Endodermal cell (in vitro differentiated cells): ENCODE measurements at regions not wholly inside any gene's neighbourhood (a gene's known extent, or its start where the extent isn't known, plus 50 kb on each side); places are given as distances from the start of the nearest gene placed in this dataset.
"Not testable (repeated sequence)": the region's sequence is repeated elsewhere in the genome, so short reads cannot be mapped to it uniquely, and the experiment has no call there.

Experiments
- DNase-seq: peaks from one replicate; pipeline ENCODE4 v3.0.0-alpha.2; 2017
- H3K27ac ChIP-seq: 2 replicates; pipeline ENCODE4 v1.5.1; 2013; ENCODE audit warnings: mild to moderate bottlenecking, low read depth, low read length, moderate library complexity
- H3K27me3 ChIP-seq: 2 replicates; pipeline ENCODE4 v1.6.1; 2013; ENCODE audit warnings: mild to moderate bottlenecking, low read length, moderate library complexity; ENCODE audit not compliant: insufficient read depth, control insufficient read depth, poor library complexity, severe bottlenecking
- H3K36me3 ChIP-seq: 2 replicates; pipeline ENCODE4 v1.7.0; 2013; ENCODE audit warnings: mild to moderate bottlenecking, low read length, moderate library complexity; ENCODE audit not compliant: control insufficient read depth, insufficient read depth
- H3K4me1 ChIP-seq: one replicate; pipeline ENCODE4 v1.7.0; 2013; ENCODE audit warnings: low read length; ENCODE audit not compliant: control insufficient read depth, insufficient read depth
- H3K4me3 ChIP-seq: 2 replicates; pipeline ENCODE4 v1.5.1; 2013; ENCODE audit warnings: mild to moderate bottlenecking, low read length, moderate library complexity
- H3K9ac ChIP-seq: 2 replicates; pipeline ENCODE4 v1.6.1; 2013; ENCODE audit warnings: mild to moderate bottlenecking, low read length, moderate library complexity; ENCODE audit not compliant: poor library complexity, severe bottlenecking; ENCODE audit errors: extremely low read depth
- H3K9me3 ChIP-seq: 2 replicates; pipeline ENCODE4 v1.6.1; 2013; ENCODE audit warnings: mild to moderate bottlenecking, low read length, moderate library complexity; ENCODE audit not compliant: control insufficient read depth
- H3K27ac Mint-ChIP-seq: 2 replicates; pipeline ENCODE4 v1.8.0; 2020; ENCODE audit warnings: mixed read lengths
- H3K27me3 Mint-ChIP-seq: 2 replicates; pipeline ENCODE4 v1.8.0; 2021; ENCODE audit warnings: mild to moderate bottlenecking, mixed read lengths; ENCODE audit not compliant: insufficient read depth
- H3K36me3 Mint-ChIP-seq: 2 replicates; pipeline ENCODE4 v1.8.0; 2020; ENCODE audit warnings: low read depth, mixed read lengths
- H3K4me1 Mint-ChIP-seq: 2 replicates; pipeline ENCODE4 v1.8.0; 2020; ENCODE audit warnings: mixed read lengths
- H3K4me3 Mint-ChIP-seq: 2 replicates; pipeline ENCODE4 v1.8.0; 2020; ENCODE audit warnings: mild to moderate bottlenecking, moderate library complexity, mixed read lengths
- H3K9me3 Mint-ChIP-seq: 2 replicates; pipeline ENCODE4 v1.8.0; 2020; ENCODE audit warnings: mild to moderate bottlenecking, mixed read lengths
- WGBS, 2 experiments: methylation state at CpG; one replicate each; pipeline versions ENCODE4 v1.1.5 to v1.1.7; 2013; ENCODE audit warnings: missing lambda C conversion rate in 2 of 2, mixed read lengths in 1 of 2; ENCODE audit not compliant: insufficient coverage in 1 of 2, insufficient read length in 1 of 2; 5-methylcytosine and 5-hydroxymethylcytosine counted together
- TF ChIP-seq, protein P1 (sequence below): fragments of 200-600 bp; sonication (generic); conservative IDR thresholded peaks from 2 replicates; pipeline ENCODE4 v1.5.0; 2021; ENCODE audit warnings: antibody characterized with exemption, mild to moderate bottlenecking

DNA sequence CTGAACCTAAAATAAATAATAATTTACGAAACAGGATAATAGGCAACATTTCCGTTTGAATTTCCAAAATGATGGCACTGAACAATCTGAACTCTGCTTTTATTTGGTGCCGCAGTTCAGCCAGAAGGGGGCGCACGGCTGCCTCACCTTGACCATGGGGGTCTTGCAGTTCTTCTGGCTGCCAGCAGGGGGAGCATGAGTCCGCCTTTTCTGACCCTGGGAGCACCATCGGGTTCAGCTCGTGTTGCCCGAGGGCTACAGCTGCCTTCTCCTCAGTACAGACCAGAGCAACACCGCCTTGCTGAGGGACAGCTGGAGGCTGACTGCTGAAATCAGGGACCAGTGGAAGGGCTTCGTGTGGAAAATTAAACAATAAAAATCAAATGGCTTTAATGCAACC lies 420.3 kb downstream of the CDY2B start:
- not testable (repeated sequence) for H3K27ac Mint-ChIP-seq, H3K27me3 Mint-ChIP-seq, DNase-seq, H3K4me3 ChIP-seq, H3K4me3 Mint-ChIP-seq, H3K9me3 Mint-ChIP-seq, H3K27me3 ChIP-seq, H3K36me3 ChIP-seq, H3K27ac ChIP-seq, H3K4me1 ChIP-seq, H3K9ac ChIP-seq, H3K36me3 Mint-ChIP-seq, H3K9me3 ChIP-seq, H3K4me1 Mint-ChIP-seq
- WGBS, 2 experiments = no CpG with 5 or more reads among the region's 11 CpGs

DNA sequence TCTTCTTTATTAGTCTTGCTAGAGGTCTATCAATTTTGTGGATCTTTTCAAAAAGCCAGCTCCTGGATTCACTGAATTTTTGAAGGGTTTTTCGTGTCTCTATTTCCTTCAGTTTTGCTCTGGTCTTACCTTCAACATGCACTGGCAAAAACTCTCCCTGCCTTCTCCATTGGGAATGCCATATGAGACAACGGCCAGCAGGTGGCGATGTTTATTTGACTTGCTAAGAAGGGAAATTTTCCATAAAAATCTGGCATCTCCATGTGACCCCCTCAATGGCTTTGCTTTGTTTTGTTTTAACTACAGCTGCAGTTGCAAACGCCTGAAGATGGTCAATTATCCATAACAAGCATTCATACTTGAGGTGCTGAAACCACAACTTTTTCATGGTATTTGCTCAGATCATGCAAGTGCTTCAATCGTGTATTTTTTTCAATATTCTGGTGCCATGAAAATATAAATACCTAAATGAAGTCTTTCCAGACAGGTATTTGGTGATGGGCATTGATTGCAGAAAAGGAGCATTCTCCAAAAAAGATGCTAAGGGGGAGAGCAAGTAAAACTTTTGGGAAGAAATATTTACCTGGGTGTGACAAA lies 449.4 kb downstream of the CDY2B start:
- no peaks in the 10 kb centered on the region for H3K36me3 Mint-ChIP-seq
- no peak overlapping the region for H3K4me3 Mint-ChIP-seq
- no peaks in the 10 kb centered on the region for H3K36me3 ChIP-seq
- TF ChIP-seq, protein P1, sequence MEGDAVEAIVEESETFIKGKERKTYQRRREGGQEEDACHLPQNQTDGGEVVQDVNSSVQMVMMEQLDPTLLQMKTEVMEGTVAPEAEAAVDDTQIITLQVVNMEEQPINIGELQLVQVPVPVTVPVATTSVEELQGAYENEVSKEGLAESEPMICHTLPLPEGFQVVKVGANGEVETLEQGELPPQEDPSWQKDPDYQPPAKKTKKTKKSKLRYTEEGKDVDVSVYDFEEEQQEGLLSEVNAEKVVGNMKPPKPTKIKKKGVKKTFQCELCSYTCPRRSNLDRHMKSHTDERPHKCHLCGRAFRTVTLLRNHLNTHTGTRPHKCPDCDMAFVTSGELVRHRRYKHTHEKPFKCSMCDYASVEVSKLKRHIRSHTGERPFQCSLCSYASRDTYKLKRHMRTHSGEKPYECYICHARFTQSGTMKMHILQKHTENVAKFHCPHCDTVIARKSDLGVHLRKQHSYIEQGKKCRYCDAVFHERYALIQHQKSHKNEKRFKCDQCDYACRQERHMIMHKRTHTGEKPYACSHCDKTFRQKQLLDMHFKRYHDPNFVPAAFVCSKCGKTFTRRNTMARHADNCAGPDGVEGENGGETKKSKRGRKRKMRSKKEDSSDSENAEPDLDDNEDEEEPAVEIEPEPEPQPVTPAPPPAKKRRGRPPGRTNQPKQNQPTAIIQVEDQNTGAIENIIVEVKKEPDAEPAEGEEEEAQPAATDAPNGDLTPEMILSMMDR = no peak
- no peak overlapping the region for H3K4me3 ChIP-seq
- no peaks in the 10 kb centered on the region for H3K4me1 ChIP-seq
- peaks cover 4% of the 10 kb centered on the region for H3K9me3 ChIP-seq
- no peak overlapping the region for H3K9ac ChIP-seq
- no peaks in the 10 kb centered on the region for H3K4me1 Mint-ChIP-seq
- WGBS, 2 experiments = 28% methylated on average over 5 of the region's 5 CpGs; no CpG with 5 or more reads in 1 of the 2 experiments
- H3K27ac ChIP-seq = no peak overlapping the region
- H3K9me3 Mint-ChIP-seq = no peaks in the 10 kb centered on the region
- H3K27me3 ChIP-seq = no peaks in the 10 kb centered on the region
- no peak overlapping the region for H3K27ac Mint-ChIP-seq
- DNase-seq = no peak
- no peaks in the 10 kb centered on the region for H3K27me3 Mint-ChIP-seq

DNA sequence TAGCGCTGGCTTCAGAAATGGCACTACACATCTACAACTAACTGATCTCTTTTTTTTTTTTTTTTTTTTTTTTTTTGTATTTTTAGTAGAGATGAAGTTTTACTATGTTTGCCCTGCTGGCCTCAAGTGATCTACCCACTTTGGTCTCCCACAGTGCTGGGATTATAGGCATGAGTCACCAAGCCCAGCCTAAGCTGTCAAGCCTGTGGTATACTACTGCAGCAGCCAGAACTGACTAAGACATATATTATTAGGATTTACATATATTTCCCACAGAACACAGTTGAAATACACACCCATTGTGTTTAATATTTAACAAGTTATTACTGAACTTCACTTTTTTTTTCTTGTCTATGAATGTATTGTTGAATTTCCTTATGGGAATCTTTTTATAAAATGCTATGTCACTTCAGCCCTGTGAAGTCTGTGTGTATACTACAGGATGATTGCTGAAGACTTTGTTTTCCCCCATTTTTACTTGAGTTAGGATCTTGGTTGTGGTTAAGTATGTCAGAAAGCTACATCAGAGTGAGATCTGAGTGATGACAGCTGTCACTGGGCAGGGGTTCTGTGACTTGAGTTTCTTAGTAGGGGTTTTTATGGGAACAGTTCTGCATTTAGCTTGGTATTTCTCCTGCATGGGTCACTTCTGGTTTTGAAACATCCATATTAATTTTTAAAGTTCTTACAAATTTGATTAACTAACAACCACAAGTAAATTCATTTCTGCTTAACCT lies 481.5 kb downstream of the CDY2B start:
- WGBS, 2 experiments = no CpG with 5 or more reads among the region's 1 CpG
- no peaks in the 10 kb centered on the region for H3K4me1 ChIP-seq

More for the DNA sequence above, 481.5 kb downstream of the CDY2B start:
- TF ChIP-seq, protein P1 = no peak
- H3K4me3 ChIP-seq = no peak overlapping the region
- no peak overlapping the region for H3K27ac ChIP-seq
- H3K9me3 ChIP-seq = no peaks in the 10 kb centered on the region
- no peak overlapping the region for H3K9ac ChIP-seq
- H3K9me3 Mint-ChIP-seq = no peaks in the 10 kb centered on the region
- H3K27ac Mint-ChIP-seq = no peak overlapping the region
- no peaks in the 10 kb centered on the region for H3K27me3 ChIP-seq
- no peak overlapping the region for H3K4me3 Mint-ChIP-seq
- H3K36me3 ChIP-seq = no peaks in the 10 kb centered on the region
- no peaks in the 10 kb centered on the region for H3K4me1 Mint-ChIP-seq
- no peaks in the 10 kb centered on the region for H3K36me3 Mint-ChIP-seq
- no peaks in the 10 kb centered on the region for H3K27me3 Mint-ChIP-seq
- DNase-seq = no peak
